Epithelial cell of proximal tubule (primary cell): ENCODE measurements at regions not wholly inside any gene's neighbourhood (a gene's known extent, or its start where the extent isn't known, plus 50 kb on each side); places are given as distances from the start of the nearest gene placed in this dataset.
"Not testable (repeated sequence)": the region's sequence is repeated elsewhere in the genome, so short reads cannot be mapped to it uniquely, and the experiment has no call there.

Source experiments
- DNase-seq: peaks from one replicate; pipeline ENCODE4 v3.0.0-alpha.2; 2011; ENCODE audit warnings: low read depth
- H3K4me3 ChIP-seq: 2 replicates; pipeline ENCODE4 v1.5.1; 2011; ENCODE audit warnings: low read depth, mild to moderate bottlenecking, low read length
- TF ChIP-seq, protein P1 (sequence below): conservative IDR thresholded peaks from 2 replicates; pipeline ENCODE4 v1.5.1; 2012; ENCODE audit warnings: low read depth, mild to moderate bottlenecking, low read length

DNA sequence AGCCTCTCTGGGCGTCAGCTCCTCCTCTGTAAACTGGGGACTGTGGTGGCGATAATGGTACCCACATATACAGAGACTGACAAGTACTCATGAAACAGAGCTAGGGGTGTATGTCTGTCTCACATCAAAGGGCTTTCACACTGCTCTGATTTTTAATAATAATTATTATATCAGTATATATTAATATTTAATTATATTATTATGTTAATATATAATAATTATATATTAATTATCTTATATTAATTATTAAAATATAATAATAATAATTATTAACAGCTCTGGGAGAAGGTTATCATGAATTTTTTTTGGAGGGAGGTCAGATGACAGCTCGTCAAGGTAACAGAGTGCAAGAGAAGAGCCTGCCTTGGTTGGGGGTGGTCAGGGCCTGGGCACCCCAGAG is 173.6 kb downstream of the NRN1 start:
- H3K4me3 ChIP-seq: no peak overlapping the region
- DNase-seq: no peak
- TF ChIP-seq, protein P1, sequence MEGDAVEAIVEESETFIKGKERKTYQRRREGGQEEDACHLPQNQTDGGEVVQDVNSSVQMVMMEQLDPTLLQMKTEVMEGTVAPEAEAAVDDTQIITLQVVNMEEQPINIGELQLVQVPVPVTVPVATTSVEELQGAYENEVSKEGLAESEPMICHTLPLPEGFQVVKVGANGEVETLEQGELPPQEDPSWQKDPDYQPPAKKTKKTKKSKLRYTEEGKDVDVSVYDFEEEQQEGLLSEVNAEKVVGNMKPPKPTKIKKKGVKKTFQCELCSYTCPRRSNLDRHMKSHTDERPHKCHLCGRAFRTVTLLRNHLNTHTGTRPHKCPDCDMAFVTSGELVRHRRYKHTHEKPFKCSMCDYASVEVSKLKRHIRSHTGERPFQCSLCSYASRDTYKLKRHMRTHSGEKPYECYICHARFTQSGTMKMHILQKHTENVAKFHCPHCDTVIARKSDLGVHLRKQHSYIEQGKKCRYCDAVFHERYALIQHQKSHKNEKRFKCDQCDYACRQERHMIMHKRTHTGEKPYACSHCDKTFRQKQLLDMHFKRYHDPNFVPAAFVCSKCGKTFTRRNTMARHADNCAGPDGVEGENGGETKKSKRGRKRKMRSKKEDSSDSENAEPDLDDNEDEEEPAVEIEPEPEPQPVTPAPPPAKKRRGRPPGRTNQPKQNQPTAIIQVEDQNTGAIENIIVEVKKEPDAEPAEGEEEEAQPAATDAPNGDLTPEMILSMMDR: no peak

DNA sequence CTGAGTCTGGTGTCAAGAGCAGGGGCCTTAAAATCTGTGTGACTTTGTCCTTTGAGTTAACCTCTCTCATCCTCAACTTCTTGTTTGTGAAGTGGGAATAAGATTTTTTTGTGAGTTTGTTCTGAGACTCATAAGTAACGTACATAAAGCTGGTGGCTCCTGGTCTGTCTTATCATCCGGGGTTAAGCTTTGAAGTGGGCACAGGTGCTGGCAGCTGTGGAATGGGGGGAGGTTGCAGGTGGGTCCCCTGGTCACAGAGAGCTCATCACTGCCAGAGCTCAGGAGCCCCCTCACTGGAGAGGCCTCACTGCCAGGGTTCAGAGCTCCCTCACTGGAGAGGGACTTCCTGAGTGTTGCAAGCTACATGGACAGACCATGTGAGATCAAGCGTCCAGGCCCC is 174.1 kb downstream of the NRN1 start:
- no peak overlapping the region for H3K4me3 ChIP-seq
- TF ChIP-seq, protein P1: no peak

DNA sequence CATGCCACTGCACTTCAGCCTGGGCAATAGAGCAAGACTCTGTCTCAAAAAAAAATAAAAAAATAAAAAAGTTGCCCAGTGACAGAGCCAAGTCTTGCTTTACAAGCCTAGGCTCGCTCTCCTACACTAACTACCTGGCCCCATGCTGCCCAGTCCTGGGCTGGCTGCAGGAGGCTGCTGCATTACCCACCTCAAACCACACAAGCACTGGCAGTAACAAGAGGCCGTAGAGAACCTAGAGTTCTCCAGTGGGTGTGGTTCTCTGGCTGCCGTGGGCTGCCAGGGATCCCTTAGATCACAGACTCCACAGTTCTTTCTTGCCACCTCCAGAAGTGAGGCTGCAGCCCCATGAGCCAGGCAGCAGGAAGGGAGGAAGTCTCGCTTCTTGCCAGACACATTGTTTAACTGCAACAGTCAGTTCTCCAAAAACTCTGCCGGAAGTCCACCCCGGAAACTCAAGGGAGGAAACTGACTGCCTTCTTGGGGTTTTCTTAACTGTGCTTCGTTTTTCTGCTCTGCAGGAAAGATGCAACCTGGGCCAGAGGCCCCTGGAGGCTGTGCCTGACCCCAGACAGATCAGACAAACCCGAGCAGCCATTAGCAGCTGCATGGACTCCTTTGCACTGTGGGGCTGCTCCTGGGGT is 175.4 kb downstream of the NRN1 start:
- not testable (repeated sequence) for DNase-seq, H3K4me3 ChIP-seq

More for the DNA sequence above, 174.1 kb downstream of the NRN1 start:
- DNase-seq: no peak

DNA sequence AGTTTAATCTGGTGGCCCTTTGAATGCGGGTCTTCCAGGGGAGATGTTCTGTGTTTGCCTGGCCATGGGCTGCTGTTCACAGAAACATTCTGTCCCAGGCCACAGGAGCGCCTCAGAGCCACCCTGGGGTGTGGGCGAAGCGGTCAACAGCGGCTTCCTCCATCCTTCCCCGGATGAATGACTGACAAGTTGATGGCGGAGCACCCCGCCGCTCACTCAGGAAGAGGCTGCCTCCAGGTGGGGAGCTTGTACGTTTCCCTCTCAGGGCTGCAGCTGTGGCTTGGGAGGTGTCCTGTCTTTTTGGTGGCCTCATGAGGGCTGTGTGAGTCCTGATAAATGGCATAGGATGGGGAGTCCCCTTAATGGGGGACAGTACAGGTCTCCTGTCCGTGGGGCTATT is 178.4 kb downstream of the NRN1 start:
- TF ChIP-seq, protein P1: no peak
- no peak overlapping the region for H3K4me3 ChIP-seq
- DNase-seq: no peak

DNA sequence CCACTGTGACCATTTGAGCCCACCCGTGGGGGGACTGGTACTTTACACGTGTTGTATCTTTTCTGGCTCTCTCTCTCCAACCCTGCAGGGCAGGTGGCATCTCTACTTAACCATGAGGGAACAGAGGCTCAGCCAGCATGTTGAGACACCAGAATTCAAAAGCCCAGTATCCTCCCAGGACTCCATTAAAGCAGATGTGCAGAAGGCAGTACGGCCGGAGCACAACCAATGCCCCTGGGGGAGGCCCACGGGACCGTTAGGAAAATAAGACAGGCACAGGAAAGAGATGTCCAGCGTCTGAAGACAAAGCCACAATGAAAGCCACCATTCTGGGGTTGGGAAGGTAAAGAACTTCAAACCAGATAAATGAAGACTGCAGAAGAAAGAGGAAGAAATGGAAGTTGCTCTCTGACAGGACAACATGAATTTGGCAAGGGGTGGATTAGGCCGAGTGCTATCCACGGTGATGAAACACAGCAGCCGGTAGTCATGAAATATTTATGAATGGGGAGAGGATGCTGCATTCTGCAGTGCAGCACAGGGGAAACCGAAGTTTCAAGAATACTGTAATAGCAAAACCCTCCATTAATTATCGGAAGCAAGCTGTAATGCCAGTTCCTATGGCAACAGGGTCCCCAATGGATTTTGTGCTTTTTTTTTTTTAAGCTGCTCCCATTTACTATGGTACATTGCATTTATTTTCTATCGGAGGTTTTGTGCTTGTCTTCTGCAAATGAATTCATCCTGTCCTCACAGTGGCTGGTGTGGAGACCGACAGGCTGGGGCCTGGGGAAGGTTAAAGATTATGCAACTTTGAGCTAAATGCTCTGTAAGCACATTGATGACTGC is 179.4 kb downstream of the NRN1 start:
- TF ChIP-seq, protein P1: no peak
- DNase-seq: no peak
- H3K4me3 ChIP-seq: no peak overlapping the region

DNA sequence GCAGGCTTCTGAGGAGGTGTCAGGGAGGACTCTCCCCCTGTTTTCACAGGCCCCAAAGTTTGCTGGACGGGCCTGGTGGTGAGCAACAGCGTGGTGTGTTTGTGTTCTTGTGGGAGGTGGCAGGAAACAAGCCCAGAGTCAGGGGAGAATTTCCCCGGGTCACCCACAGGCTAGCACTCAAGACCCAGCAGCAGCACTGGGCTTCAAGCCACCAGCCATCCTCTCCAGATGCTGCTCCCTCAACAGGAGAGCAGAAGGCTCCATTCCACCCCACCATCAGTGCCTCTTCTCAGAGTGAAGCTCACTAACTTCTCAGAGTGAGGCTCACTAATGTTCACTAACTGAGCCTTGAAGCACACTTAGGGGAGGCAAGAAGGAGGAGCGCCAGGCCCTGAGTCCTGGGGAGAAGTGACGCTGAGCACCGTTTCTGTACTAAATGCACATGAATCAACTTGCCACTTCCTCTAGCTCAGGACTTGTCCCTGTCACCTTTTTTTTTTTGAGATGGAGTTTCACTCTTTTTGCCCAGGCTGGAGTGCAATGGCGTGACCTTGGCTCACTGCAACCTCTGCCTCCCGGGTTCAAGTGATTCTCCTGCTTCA is 182.2 kb downstream of the NRN1 start:
- not testable (repeated sequence) for DNase-seq, H3K4me3 ChIP-seq
